Uterus (tissue), 2 donors: ENCODE measurements at regions not wholly inside any gene's neighbourhood (a gene's known extent, or its start where the extent isn't known, plus 50 kb on each side); places are given as distances from the start of the nearest gene placed in this dataset.

Source experiments
- POLR2A ChIP-seq, 2 donors: fragments of 450-650 bp; IDR thresholded peaks; one replicate each; pipeline ENCODE4 v1.6.1; 2016; ENCODE audit warnings: antibody characterized with exemption in 2 of 2, mild to moderate bottlenecking in 1 of 2, moderate library complexity in 1 of 2
- TF ChIP-seq, protein P1 (sequence below), 4 experiments: fragments of 200-600 bp in 2 of 4; fragments of 450-650 bp in 2 of 4; sonication (generic) in 2 of 4; IDR thresholded peaks; one replicate each; pipeline ENCODE4 v1.5.1; 2016 to 2019; ENCODE audit warnings: antibody characterized with exemption in 4 of 4, mild to moderate bottlenecking in 2 of 4, moderate library complexity in 1 of 4

GRCh38 chr6:41422161-41422560, 86.8 kb downstream of the NCR2 start:
- TF ChIP-seq, protein P1, sequence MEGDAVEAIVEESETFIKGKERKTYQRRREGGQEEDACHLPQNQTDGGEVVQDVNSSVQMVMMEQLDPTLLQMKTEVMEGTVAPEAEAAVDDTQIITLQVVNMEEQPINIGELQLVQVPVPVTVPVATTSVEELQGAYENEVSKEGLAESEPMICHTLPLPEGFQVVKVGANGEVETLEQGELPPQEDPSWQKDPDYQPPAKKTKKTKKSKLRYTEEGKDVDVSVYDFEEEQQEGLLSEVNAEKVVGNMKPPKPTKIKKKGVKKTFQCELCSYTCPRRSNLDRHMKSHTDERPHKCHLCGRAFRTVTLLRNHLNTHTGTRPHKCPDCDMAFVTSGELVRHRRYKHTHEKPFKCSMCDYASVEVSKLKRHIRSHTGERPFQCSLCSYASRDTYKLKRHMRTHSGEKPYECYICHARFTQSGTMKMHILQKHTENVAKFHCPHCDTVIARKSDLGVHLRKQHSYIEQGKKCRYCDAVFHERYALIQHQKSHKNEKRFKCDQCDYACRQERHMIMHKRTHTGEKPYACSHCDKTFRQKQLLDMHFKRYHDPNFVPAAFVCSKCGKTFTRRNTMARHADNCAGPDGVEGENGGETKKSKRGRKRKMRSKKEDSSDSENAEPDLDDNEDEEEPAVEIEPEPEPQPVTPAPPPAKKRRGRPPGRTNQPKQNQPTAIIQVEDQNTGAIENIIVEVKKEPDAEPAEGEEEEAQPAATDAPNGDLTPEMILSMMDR (IDR thresholded peaks at IDR 0.05) = no peak
- TF ChIP-seq POLR2A (IDR thresholded peaks at IDR 0.05) = no peak
